Liver (tissue), 8 donors: ENCODE measurements at regions not wholly inside any gene's neighbourhood (a gene's known extent, or its start where the extent isn't known, plus 50 kb on each side); places are given as distances from the start of the nearest gene placed in this dataset.
A peak's percentile ranks its signal among the peaks of the same experiment; 100 is the strongest.

Experiments
- DNase-seq: peaks from one replicate; pipeline ENCODE4 v3.0.0-alpha.2; 2017; ENCODE audit warnings: low spot score
- H3K27ac ChIP-seq, 2 donors: one replicate each; pipeline ENCODE4 v1.7.0; 2013; ENCODE audit warnings: inconsistent platforms in 2 of 2, low read length in 2 of 2, control low read depth in 1 of 2, low read depth in 1 of 2, mild to moderate bottlenecking in 1 of 2
- H3K27me3 ChIP-seq, 4 donors: one replicate each; pipeline versions ENCODE4 v1.6.1 to v1.7.0; 2013; ENCODE audit warnings: low read length in 3 of 4, inconsistent platforms in 1 of 4, mild to moderate bottlenecking in 1 of 4, moderate library complexity in 1 of 4; ENCODE audit not compliant: control insufficient read depth in 4 of 4, insufficient read depth in 4 of 4
- H3K36me3 ChIP-seq, 4 donors: one replicate each; pipeline versions ENCODE4 v1.6.1 to v1.7.0; 2013; ENCODE audit warnings: low read length in 3 of 4, mild to moderate bottlenecking in 3 of 4, low read depth in 1 of 4, moderate library complexity in 1 of 4; ENCODE audit not compliant: control insufficient read depth in 4 of 4, insufficient read depth in 3 of 4
- H3K4me1 ChIP-seq, 4 donors: one replicate each; pipeline versions ENCODE4 v1.6.1 to v1.7.0; 2013; ENCODE audit warnings: low read length in 3 of 4, mild to moderate bottlenecking in 3 of 4, moderate library complexity in 1 of 4; ENCODE audit not compliant: control insufficient read depth in 4 of 4, insufficient read depth in 4 of 4
- H3K4me3 ChIP-seq, 3 donors: one replicate each; pipeline versions ENCODE4 v1.6.1 to v1.7.0; 2013; ENCODE audit warnings: low read length in 3 of 3, control low read depth in 1 of 3, low read depth in 1 of 3, mild to moderate bottlenecking in 1 of 3
- H3K9ac ChIP-seq, 2 donors: one replicate each; pipeline ENCODE4 v1.7.0; 2013; ENCODE audit warnings: low read length in 2 of 2, mild to moderate bottlenecking in 2 of 2, moderate library complexity in 2 of 2, control low read depth in 1 of 2, low read depth in 1 of 2
- H3K9me3 ChIP-seq, 4 donors: one replicate each; pipeline versions ENCODE4 v1.6.1 to v1.7.0; 2013; ENCODE audit warnings: low read length in 3 of 4; ENCODE audit not compliant: control insufficient read depth in 4 of 4
- EGR1 ChIP-seq, 2 donors: IDR thresholded peaks; 2 replicates each; pipeline ENCODE4 v1.6.1; 2016 to 2018; ENCODE audit warnings: antibody characterized with exemption in 2 of 2, low read depth in 2 of 2
- HNF4A ChIP-seq, 2 donors: conservative IDR thresholded peaks; 2 replicates each; pipeline ENCODE4 v1.6.1; 2016; ENCODE audit warnings: antibody characterized with exemption in 2 of 2, mild to moderate bottlenecking in 2 of 2
- HNF4G ChIP-seq: IDR thresholded peaks from 2 replicates; pipeline ENCODE4 v1.6.1; 2016; ENCODE audit warnings: antibody characterized with exemption
- JUND ChIP-seq, 2 donors: IDR thresholded peaks; 2 replicates each; pipeline ENCODE4 v1.6.1; 2016; ENCODE audit warnings: antibody characterized with exemption in 2 of 2
- NR2F2 ChIP-seq: IDR thresholded peaks from 2 replicates; pipeline ENCODE4 v1.6.1; 2016; ENCODE audit warnings: antibody characterized with exemption
- RAD21 ChIP-seq, 2 donors: IDR thresholded peaks; 2 replicates each; pipeline ENCODE4 v1.6.1; 2016; ENCODE audit warnings: antibody characterized with exemption in 2 of 2, mild to moderate bottlenecking in 2 of 2
- SP1 ChIP-seq: IDR thresholded peaks from 2 replicates; pipeline ENCODE4 v1.6.1; 2018; ENCODE audit warnings: antibody characterized with exemption, mild to moderate bottlenecking
- TAF1 ChIP-seq: conservative IDR thresholded peaks from 2 replicates; pipeline ENCODE4 v1.6.1; 2016; ENCODE audit warnings: antibody characterized with exemption, mild to moderate bottlenecking
- YY1 ChIP-seq: IDR thresholded peaks from 2 replicates; pipeline ENCODE4 v1.6.1; 2016; ENCODE audit warnings: antibody characterized with exemption, mild to moderate bottlenecking
- WGBS: extraction: QIAGEN DNeasy Blood & Tissue Kit; methylation state at CpG from one replicate; pipeline ENCODE4 v1.1.7; 2013; 5-methylcytosine and 5-hydroxymethylcytosine counted together
- TF ChIP-seq, protein P1 (sequence below): fragments of 150-350 bp; IDR thresholded peaks from 2 replicates; pipeline ENCODE4 v1.5.1; 2017; ENCODE audit warnings: improper control_type of control experiment, low read depth, low read length; ENCODE audit not compliant: missing input control
- TF ChIP-seq, protein P2 (sequence below): IDR thresholded peaks from 2 replicates; pipeline ENCODE4 v1.6.1; 2016; ENCODE audit warnings: antibody characterized with exemption
- TF ChIP-seq, protein P3 (sequence below): IDR thresholded peaks from 2 replicates; pipeline ENCODE4 v1.6.1; 2016; ENCODE audit warnings: antibody characterized with exemption
- TF ChIP-seq, protein P4 (sequence below): IDR thresholded peaks from 2 replicates; pipeline ENCODE4 v1.6.1; 2016; ENCODE audit warnings: antibody characterized with exemption, mild to moderate bottlenecking
- donor health status: healthy.
- donor health status: healthy.
- donor health status: healthy.
- donor health status: healthy.
- donor health status: healthy.

DNA sequence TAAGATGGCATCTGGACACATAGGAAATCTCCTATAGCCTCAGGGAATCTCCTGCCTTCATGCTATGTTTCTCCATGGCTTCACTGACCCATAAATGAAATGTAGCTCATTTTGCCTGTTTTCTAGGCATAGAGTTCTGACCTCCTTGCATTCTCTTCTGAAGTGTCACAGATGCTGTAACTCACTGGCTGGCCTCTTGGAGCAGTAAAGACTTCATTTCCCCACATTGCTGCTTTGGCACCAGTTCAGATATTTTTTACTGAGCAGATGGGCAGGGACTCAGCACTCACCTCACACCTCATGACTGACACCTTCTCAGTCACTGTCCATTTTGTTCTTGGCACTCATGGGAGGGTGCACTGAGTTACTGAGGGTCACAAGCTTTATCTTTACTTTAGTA is 286.7 kb upstream of the TGFBR2 start:
- Histone ChIP-seq H3K36me3 (no peaks in the 10 kb centered on the region), H3K27me3 (no peaks in the 10 kb centered on the region), H3K4me3 (no peak overlapping the region), H3K9me3 (peaks cover 0 to 3% (median under 1%) of the 10 kb centered on the region in 4 donors), H3K4me1 (no peaks in the 10 kb centered on the region), H3K27ac (no peak overlapping the region), H3K9ac (no peak overlapping the region)
- TF ChIP-seq, protein P1, sequence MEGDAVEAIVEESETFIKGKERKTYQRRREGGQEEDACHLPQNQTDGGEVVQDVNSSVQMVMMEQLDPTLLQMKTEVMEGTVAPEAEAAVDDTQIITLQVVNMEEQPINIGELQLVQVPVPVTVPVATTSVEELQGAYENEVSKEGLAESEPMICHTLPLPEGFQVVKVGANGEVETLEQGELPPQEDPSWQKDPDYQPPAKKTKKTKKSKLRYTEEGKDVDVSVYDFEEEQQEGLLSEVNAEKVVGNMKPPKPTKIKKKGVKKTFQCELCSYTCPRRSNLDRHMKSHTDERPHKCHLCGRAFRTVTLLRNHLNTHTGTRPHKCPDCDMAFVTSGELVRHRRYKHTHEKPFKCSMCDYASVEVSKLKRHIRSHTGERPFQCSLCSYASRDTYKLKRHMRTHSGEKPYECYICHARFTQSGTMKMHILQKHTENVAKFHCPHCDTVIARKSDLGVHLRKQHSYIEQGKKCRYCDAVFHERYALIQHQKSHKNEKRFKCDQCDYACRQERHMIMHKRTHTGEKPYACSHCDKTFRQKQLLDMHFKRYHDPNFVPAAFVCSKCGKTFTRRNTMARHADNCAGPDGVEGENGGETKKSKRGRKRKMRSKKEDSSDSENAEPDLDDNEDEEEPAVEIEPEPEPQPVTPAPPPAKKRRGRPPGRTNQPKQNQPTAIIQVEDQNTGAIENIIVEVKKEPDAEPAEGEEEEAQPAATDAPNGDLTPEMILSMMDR: peak; percentile 43
- TF ChIP-seq HNF4A (conservative IDR thresholded peaks at IDR 0.05): peak in 1 of 2 donors; percentile 10
- no peak for TF ChIP-seq JUND (IDR thresholded peaks at IDR 0.05)
- peak; percentile 72 to 87 for TF ChIP-seq RAD21 (IDR thresholded peaks at IDR 0.05)
- TF ChIP-seq YY1: no peak
- no peak for DNase-seq

DNA sequence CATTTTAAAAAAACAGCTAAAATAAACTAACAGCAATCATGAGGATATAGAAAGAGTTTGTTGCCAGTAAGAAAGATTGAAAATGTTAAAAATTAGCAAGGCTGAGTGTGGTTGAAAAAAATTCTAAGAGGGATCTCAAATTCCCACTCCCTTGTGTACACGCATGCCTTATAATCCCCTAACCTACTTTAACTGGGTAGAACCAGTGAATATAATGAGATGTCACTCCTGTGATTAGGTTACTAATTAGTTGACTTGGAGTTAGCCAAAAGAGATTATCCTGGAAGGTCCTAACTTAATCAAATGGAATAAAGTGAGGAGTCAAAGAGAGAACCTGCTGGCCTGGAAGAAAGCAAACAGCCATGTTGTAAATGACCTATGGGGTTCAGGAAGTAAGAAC is 286.0 kb upstream of the TGFBR2 start:
- H3K27ac ChIP-seq: no peak overlapping the region
- 99% methylated on average over 1 of the region's 1 CpG for WGBS
- no peaks in the 10 kb centered on the region for H3K27me3 ChIP-seq
- DNase-seq: no peak
- no peaks in the 10 kb centered on the region for H3K4me1 ChIP-seq
- no peak overlapping the region for H3K4me3 ChIP-seq
- H3K9ac ChIP-seq: no peak overlapping the region
- peaks cover 0 to 3% (median under 1%) of the 10 kb centered on the region in 4 donors for H3K9me3 ChIP-seq
- TF ChIP-seq RAD21 (IDR thresholded peaks at IDR 0.05) (no peak), SP1 (no peak), TAF1 (no peak), HNF4G (no peak), EGR1 (IDR thresholded peaks at IDR 0.05; ENCODE audit: low read depth in 2 of 2) (no peak), JUND (IDR thresholded peaks at IDR 0.05) (no peak), NR2F2 (no peak)
- TF ChIP-seq, protein P1: no peak
- TF ChIP-seq, protein P2, sequence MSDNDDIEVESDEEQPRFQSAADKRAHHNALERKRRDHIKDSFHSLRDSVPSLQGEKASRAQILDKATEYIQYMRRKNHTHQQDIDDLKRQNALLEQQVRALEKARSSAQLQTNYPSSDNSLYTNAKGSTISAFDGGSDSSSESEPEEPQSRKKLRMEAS: no peak
- TF ChIP-seq, protein P3, sequence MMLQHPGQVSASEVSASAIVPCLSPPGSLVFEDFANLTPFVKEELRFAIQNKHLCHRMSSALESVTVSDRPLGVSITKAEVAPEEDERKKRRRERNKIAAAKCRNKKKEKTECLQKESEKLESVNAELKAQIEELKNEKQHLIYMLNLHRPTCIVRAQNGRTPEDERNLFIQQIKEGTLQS: no peak
- TF ChIP-seq, protein P4, sequence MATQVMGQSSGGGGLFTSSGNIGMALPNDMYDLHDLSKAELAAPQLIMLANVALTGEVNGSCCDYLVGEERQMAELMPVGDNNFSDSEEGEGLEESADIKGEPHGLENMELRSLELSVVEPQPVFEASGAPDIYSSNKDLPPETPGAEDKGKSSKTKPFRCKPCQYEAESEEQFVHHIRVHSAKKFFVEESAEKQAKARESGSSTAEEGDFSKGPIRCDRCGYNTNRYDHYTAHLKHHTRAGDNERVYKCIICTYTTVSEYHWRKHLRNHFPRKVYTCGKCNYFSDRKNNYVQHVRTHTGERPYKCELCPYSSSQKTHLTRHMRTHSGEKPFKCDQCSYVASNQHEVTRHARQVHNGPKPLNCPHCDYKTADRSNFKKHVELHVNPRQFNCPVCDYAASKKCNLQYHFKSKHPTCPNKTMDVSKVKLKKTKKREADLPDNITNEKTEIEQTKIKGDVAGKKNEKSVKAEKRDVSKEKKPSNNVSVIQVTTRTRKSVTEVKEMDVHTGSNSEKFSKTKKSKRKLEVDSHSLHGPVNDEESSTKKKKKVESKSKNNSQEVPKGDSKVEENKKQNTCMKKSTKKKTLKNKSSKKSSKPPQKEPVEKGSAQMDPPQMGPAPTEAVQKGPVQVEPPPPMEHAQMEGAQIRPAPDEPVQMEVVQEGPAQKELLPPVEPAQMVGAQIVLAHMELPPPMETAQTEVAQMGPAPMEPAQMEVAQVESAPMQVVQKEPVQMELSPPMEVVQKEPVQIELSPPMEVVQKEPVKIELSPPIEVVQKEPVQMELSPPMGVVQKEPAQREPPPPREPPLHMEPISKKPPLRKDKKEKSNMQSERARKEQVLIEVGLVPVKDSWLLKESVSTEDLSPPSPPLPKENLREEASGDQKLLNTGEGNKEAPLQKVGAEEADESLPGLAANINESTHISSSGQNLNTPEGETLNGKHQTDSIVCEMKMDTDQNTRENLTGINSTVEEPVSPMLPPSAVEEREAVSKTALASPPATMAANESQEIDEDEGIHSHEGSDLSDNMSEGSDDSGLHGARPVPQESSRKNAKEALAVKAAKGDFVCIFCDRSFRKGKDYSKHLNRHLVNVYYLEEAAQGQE: no peak
- H3K36me3 ChIP-seq: no peaks in the 10 kb centered on the region
